Iris pigment epithelial cell (primary cell): ENCODE measurements at regions not wholly inside any gene's neighbourhood (a gene's known extent, or its start where the extent isn't known, plus 50 kb on each side); places are given as distances from the start of the nearest gene placed in this dataset.

Experiments used
- DNase-seq: peaks from one replicate; pipeline ENCODE4 v3.0.0-alpha.2; 2011; ENCODE audit warnings: low read depth

GRCh38 chr3:144079634-144080033, 108.0 kb downstream of the DIPK2A start:
- no peak for DNase-seq

GRCh38 chr3:144084929-144085328, 113.3 kb downstream of the DIPK2A start:
- DNase-seq: no peak

DNA sequence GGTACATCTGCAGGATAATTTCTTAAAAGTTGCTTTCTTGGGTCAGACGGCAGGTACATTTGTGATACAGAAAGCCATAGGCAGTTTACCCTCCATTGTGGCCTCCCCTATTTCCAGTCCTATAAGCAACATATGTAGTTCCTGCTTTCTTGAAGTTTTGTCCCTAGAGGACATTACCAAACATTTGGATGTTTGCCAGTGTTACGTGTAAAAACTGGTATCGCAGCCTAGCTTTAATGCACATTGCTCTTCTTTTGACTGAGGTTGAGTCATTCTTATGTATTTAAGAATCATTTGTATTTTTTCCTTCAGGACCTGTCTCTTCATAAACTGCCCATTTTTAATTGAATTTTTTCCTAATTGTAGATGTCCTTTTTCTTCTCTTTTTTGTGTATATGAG, 114.3 kb downstream of the DIPK2A start:
- DNase-seq: peak; percentile 12

GRCh38 chr3:144096016-144096415, 124.4 kb downstream of the DIPK2A start:
- no peak for DNase-seq

DNA sequence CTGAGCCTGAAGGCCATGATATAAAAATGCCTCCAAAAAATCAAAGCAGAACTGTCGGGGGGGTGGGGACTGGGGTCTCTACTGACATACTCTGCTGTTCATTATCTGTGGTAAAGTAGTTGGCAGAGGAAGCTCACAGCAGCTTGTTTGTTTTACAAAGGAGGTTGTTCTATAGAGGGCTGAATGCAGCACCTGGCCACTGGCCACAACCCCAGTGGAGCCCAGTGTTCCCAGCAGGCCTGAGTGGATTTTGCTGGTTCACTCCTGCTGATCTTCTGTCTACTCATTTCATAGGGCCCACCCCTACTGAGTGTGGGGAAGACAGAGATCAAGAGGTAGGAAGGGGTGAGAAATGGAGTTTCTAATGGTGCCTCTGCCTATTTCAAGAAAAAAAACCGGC, 125.5 kb downstream of the DIPK2A start:
- no peak for DNase-seq

- no peak for DNase-seq
Observed at GRCh38 chr3:144098691-144099090, 127.1 kb downstream of the DIPK2A start.

DNA sequence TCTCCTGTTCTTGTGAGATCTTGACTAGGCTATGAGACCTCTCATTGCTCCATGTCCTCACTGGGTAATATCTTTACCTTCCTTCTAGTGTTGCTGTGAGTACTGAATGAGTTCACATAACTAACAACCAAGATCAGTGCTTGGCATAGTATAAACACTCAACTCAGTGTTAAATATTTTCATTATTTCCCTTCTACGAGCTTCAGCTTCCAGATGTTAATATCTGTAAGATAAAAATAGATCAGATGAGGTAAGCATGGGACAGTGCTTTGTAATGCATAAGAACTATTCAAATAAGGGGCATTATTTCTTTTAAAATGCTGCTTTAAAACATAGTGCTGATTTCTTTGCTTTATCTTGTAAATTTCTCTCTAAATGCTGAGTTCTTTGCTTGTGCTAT, 130.8 kb downstream of the DIPK2A start:
- DNase-seq: no peak

GRCh38 chr3:144104186-144104585, 132.6 kb downstream of the DIPK2A start:
- no peak for DNase-seq

- no peak for DNase-seq
Observed at GRCh38 chr3:144104679-144105078, 133.1 kb downstream of the DIPK2A start.

GRCh38 chr3:144105542-144105941, 133.9 kb downstream of the DIPK2A start:
- no peak for DNase-seq

DNA sequence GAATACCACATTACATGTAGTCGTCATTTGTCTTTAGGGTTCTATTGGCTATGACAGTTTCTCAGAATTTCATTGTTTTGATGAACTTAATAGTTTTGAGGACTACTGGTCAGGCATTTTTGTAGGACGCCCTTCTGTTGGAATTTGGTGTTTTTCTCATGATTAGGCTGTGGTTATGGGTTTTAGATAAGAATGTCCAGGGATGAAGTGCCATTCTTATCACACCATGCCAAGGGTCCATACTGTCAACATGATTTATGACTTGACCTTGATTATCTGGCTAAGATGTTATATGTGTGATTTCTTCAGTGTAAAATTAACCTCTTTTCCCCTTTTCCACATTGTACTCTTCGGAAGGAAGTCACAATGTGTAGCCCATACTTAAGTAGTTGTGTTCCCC, 135.3 kb downstream of the DIPK2A start:
- no peak for DNase-seq

- no peak for DNase-seq
Observed at GRCh38 chr3:144107923-144108322, 136.3 kb downstream of the DIPK2A start.

GRCh38 chr3:144109944-144110343, 138.3 kb downstream of the DIPK2A start:
- DNase-seq: no peak

GRCh38 chr3:144112036-144112435, 140.4 kb downstream of the DIPK2A start:
- no peak for DNase-seq

DNA sequence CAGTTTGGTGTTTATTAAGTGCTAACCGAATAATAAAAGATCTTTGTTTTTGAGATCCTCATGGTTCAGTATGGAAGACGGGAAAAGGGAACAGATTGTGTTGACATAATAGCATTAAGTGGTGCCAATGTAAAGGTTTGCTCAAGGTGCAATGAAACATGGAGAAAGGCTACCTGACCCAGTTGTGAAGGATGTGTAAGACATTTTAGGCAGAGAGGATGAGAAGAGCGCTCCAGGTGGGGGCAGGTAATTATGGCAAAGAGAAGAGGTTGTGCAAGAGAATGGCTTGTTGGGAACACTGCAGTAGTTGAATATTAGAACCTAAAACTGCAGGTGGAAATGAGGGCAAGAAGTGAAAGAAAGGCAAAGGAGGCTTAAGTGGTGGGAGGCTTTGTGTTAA, 140.8 kb downstream of the DIPK2A start:
- DNase-seq: no peak

- DNase-seq: peak; percentile 16
Observed at GRCh38 chr3:144114767-144115166, 143.1 kb downstream of the DIPK2A start.

- DNase-seq: no peak
Observed at GRCh38 chr3:144119633-144120032, 148.0 kb downstream of the DIPK2A start.

- DNase-seq: no peak
Observed at GRCh38 chr3:144121661-144122060, 150.0 kb downstream of the DIPK2A start.

DNA sequence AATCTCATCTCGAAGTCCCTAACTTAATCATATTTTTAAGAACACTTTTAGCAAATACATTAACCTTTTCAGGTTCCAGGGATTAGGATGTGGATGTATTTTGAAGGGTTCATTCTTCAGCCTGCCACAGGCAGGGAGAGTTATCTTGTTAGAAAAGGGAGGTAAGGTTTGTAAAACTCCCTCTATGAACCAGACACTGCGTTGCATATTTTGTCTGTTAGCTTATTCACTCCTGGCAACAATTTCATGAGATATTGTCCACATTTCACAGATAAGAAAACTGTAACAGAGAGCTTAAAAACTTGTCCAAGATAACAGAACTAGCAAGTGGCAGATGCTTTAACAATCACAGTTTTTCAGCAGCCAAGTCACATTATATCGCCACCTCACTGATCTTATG, 155.4 kb downstream of the DIPK2A start:
- DNase-seq: no peak

GRCh38 chr3:144127700-144128099, 156.1 kb downstream of the DIPK2A start:
- no peak for DNase-seq

DNA sequence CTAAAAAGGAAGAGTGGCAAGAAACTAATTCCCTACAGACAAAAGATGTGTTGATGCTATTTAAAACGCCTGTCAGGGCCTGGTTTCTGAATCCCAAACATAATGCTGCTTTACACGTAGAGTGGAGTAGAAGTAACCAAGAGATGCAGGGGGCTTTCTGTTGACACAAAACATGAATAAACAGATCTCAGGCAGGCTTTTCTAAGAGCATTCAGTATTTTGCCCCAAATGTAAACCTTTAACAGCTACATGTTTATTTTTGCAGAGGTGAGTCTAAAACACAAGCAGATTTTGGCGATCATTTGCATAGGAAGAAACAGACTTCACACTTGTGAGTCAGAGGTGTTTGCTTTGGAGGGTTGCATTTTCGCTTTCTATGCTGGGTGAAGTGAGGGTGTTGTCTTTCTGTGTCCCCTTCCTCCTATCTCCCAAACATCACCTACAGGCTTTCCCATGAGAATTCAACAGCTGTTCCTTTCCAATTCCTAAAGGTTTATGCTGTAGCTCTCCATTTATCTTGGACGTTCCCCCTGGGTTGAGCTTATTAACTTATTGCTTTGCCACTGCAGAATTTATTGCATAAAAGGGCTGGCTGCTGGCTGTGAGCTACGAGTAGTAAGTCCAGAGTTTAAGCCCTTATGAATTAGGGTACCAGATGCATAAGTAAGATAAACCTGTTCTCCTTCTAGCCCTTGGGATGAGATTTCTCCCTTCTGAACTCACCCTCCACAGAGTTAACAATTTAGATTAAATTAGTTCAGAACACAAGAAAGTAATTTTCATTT, 156.7 kb downstream of the DIPK2A start:
- no peak for DNase-seq

- no peak for DNase-seq
Observed at GRCh38 chr3:144129536-144130214, 158.1 kb downstream of the DIPK2A start.

GRCh38 chr3:144141074-144141473, 169.5 kb downstream of the DIPK2A start:
- DNase-seq: no peak

GRCh38 chr3:144141496-144141895, 169.9 kb downstream of the DIPK2A start:
- no peak for DNase-seq
